Stimulated activated CD4-positive, alpha-beta T cell treated with anti-CD3 and anti-CD28 coated beads, Interleukin-2, amount 100 ng/mL, for 48 hours (primary cell): ENCODE measurements at regions not wholly inside any gene's neighbourhood (a gene's known extent, or its start where the extent isn't known, plus 50 kb on each side); places are given as distances from the start of the nearest gene placed in this dataset.

ENCODE experiments used
- DNase-seq, 2 donors: peaks; one replicate each; pipeline ENCODE4 v3.0.0-alpha.2; 2020

DNA sequence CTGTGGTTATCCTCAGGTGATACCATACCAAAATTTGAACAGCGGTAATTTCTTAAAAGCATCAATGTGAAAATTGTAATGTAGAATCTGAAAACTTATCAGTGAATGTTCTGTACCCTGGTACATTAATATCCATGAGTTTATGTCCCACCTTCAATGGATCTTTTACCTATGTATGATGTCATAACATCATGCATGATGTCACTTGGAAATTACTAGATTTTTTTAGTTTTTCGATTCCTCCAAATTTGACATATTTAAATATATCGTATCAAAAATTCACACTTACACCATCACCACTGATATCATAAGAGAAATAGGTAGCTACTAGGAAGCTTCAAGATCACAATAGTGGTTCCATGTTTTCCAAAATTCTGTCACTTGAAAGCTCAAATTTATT lies 95.0 kb upstream of the AKR1E2 start:
- no peak for DNase-seq

GRCh38 chr10:4725917-4726606 lies 99.9 kb upstream of the AKR1E2 start:
- DNase-seq = no peak

DNA sequence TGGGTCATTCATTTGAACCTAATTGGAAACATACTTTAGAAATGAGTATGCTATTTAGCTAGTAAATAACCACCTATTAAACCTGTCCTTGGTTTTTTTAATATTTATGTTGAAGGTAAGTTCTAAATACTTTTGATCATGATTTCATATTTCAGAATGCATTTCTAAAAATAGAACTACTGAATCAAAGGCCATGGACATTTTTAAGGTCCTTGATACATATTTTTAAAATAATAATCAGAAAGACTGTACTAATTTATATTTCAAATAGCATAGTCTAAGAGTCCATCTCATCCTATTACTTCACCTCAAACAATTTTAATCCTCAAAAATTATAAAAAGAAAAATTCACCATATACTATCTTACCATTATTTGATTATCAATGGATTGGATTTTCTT lies 102.1 kb upstream of the AKR1E2 start:
- DNase-seq = no peak

DNA sequence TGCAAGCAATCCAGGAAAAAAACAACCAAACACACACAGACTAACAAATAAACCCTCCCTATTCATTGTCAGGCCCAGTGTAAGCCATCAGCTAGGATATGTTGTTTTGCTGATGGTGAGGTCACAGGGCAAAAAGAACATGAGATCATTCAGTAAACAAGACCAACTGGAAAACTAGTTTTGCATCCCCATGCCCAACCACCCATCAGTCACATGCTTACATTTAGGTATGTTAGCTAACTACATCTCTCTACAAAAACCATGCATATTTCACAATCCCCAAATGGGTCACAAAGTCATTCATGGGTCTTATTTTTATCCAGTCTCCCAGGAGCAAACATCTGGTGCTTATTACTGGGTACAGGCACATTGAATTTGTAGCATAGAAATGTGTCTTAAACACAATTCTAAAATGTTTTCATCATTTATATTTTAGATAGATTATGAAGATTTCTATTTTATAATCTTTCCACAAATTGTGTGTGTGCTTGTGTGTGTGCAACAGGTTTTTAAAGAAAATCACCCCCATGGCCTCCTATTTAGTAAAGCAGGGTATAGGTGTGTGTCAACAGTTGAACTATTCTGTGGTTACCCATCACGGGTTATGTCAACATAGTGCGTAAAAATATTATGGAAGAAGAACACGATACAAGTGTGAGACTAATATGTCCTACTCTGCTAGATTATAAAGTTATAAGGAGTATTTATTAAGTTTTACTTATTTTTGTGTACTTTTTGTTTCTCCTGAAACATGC lies 103.8 kb upstream of the AKR1E2 start:
- no peak for DNase-seq

- no peak for DNase-seq
These were observed 105.5 kb upstream of the AKR1E2 start for GRCh38 chr10:4720463-4720862.

- DNase-seq = no peak
These were observed 106.3 kb upstream of the AKR1E2 start for GRCh38 chr10:4719671-4720070.

DNA sequence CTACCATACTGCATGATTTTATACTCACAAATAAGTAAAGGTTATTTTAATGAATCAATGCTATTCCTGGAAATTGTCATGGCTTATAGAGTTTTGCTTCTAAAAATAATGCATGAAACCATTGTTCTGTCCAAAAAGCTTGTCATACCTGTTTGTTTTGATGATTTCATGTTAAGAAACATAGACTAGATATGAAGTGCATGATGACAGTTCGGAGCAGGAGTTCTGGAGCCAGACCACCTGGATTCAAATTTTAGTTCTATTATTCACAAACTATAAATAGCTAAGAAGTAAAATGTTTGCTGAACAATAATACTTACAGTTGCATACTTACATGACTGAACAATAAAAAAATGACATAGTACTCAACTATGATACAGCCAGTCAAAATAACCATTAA lies 107.0 kb upstream of the AKR1E2 start:
- DNase-seq = no peak

DNA sequence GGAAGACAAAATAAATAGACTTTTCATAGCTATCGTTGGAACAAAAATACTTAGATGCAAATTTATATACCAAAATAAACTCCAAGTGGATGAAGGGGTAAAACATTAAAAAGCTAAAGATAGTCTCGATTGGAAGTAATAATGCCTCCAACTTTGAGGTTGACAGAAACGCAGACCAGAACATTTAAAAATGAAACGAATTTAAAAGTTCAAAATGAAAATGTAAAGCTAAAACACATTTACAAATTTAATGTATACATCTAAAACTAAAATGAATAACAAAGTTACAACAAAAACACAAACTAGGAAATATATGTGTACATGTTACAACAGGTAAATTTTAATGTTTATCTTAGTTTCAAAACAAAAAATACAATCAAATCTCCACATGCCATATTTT lies 107.5 kb upstream of the AKR1E2 start:
- DNase-seq = no peak

DNA sequence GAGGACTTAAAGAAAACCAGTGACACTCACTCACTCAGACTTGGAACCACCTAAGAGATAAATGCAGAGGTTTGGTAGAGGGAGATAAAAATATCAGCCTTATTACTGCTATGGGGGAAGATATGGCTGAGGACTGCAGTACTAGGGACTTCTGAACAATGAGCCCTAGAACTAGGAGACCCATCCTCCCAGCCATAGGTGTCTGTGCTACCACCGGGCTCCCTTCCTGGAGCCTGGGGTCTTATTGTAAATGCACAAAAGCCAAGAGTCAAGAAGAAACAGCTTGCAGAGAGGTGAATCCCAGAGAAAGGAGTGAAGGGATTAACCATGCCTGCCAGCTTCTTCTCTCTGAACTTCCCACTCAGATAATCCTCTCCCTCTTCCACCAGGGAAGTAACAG lies 108.3 kb upstream of the AKR1E2 start:
- no peak for DNase-seq

GRCh38 chr10:4710858-4711257 lies 115.1 kb upstream of the AKR1E2 start:
- no peak for DNase-seq

DNA sequence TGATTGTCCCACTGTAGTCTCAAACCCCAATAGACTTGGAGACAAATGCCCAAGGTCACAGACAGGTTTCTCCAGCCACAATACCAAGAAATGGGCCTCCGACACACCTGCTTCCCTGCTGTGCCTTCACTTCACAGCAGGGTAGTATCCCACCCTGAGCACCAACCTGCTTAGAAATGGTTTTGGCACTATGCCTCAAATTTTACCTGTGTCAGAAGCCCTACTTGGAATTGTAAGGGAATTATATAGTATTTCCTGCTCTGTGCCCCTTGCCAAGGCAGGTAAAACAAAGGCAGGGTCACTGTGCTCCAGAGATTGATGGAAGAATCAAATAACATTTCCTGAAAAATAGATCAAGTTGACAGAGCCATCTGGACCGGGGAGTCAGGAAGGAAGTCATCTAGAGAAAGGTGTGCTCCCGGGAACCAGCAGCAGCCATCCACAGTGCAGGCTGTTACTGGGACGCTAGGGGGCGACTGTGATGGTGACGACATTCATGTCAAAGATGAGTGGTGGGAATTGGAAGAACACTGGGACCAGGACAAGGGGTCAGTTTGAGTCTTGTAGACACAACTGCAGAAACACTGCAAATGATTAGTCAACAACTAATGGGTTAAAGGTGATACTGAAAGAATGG lies 117.8 kb upstream of the AKR1E2 start:
- peak in 1 of 2 donors; percentile 14 for DNase-seq

GRCh38 chr10:4707221-4707620 lies 118.8 kb upstream of the AKR1E2 start:
- no peak for DNase-seq

GRCh38 chr10:4704034-4704545 lies 121.9 kb upstream of the AKR1E2 start:
- DNase-seq = no peak

DNA sequence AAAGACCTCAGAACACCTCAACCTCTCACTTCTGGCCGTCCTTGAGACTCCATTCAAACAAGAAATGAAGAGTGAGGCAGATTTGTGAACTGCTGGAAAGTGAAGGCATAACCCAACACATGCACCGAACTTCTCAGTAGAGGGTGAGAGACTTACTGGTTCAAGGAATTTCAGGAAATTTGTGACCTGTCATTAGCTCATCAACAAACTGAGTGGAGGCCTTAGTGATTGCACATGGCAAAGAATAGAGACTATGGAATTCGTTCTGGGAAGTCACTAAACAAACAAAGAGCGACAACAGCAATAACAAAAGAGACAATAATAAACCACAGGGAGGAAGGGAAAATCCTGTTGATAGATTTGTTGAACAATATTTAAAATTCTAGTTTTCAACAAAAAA lies 125.0 kb upstream of the AKR1E2 start:
- no peak for DNase-seq

DNA sequence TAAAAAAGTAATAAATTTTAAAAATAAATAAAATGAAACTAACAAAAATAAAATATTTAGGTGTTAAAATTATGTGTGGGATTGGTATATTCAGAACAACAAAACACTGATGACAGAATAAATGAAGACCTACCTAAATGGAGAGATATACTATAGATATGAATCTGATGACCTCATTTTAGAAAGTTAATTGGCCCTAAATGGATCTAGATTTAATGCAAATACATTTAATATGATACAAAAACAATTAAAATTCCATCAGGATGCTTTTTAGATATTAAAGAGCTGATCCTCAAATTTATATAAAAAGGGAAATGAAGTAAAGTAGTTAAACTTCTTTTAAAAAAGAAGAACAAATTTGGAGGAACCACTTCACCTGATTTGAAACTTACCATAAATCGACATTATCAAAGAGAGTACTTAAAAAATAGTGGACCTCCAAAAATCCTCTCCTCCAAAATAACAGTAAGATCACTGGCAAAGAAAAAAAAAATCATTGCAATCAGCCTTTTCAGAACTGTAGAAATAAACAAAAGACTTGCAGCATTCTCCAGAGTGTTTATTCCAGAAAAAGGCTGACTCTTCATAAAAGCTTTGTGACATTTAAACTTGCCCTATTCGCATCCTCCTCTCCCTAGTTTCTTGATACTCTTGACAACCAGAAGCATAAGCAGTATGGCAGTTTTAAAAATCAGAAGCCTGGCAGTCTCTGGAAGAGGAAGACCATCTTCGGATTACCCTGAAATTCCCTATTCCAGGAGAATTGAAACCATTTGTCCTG lies 125.9 kb upstream of the AKR1E2 start:
- DNase-seq = no peak

DNA sequence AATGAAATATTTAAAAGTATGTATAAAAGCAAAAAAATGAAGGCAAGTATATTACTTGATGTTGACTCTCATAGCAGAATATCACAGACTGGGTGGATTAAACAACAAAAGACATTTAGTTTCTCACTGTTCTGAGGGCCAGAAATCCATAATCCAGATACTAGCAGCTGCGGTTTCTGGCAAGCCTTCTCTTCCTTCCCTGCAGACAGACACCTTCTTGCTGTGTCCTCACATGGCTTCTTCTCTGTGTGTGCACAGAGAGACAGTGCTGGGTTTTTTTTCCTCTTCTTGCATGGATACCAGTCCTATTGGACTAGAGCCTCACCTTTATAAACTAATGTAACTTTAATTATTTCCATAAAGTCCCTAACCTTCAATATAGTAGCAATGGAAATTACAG lies 127.9 kb upstream of the AKR1E2 start:
- no peak for DNase-seq

DNA sequence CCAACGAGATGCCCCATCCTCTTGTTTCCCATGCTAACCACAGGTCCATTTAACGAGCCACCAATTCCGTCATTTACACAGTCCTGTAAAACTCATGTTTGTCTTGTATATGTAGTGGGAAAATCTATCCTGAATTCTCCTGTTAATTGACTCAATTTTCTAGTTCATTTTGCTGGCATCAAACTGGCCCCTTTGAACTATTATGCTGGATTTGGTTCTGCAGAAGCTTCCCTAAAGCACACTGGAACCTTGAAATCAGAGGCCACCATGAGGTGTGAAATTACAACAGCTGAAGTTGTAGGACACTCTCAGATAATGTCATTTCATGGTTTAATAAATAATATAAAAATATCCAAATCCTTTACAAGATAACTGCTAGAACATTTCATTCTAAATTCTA lies 129.8 kb upstream of the AKR1E2 start:
- no peak for DNase-seq

- DNase-seq = no peak
These were observed 132.0 kb upstream of the AKR1E2 start for GRCh38 chr10:4693967-4694366.

GRCh38 chr10:4692206-4692605 lies 133.8 kb upstream of the AKR1E2 start:
- DNase-seq = no peak

DNA sequence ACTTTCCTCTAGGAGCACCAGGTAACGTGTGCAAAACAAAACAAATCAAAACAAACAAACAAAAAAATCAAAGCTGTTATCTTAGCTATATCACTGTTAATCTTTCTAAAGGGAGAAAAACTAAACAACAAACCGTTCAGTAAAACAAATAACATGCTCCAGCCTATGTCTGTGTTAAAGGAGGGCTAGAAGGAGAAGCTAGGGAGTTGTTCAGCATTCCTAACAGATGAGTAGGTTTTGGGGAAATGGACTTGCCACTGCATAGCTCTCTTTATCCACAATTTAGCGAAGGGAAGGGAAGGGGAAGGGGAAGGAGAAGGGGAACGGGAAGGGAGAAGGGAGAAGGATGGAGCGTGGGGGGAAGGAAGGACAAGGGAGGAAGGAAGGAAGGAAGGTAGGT lies 134.2 kb upstream of the AKR1E2 start:
- no peak for DNase-seq

DNA sequence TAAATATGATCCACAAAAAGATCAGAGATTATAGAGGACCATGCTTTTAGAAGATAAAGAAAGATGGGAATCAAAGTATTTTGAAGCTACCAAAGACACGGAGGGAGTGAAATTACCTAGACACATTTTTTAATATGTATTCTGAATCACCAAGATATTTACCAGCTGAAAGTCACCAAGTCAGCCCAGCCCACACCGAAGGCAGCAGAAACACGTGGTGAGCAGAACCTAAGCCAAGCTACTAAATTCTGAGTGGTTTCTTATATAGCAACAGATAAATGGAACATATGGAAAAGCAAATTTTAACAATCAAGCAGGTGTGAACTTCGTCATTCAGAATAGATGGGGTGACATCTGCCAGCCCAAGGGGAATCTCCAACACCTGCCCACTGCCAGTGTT lies 134.7 kb upstream of the AKR1E2 start:
- no peak for DNase-seq

- no peak for DNase-seq
These were observed 137.4 kb upstream of the AKR1E2 start for GRCh38 chr10:4688601-4689000.

DNA sequence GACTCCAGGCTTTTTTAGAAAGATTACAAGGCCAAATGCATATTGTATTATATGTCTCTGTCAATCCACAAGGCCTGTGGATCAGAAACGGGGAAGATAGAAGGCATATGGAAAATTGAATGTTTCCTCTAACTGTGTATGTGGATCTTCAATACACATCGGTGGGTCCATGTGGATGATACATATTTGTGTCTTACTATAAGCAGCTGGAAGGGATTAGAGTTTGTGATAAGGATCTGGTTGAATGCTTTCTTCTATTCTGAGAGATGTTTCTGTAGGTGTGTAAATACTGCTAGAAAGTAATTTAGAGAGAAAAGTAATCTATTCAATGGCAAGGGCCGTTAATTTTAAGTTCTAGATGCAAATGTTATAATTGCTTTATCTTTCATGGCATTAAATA lies 137.8 kb upstream of the AKR1E2 start:
- DNase-seq = no peak
